Loucy (cell line): ENCODE measurements at regions not wholly inside any gene's neighbourhood (a gene's known extent, or its start where the extent isn't known, plus 50 kb on each side); places are given as distances from the start of the nearest gene placed in this dataset.

Source experiments
- CTCF ChIP-seq: fragments of 200-600 bp; sonication (generic); conservative IDR thresholded peaks from 2 replicates; pipeline ENCODE4 v1.5.1; 2014; ENCODE audit warnings: mild to moderate bottlenecking, antibody characterized with exemption, low read length
- EZH2phosphoT487 ChIP-seq: fragments of 200-600 bp; IDR thresholded peaks from 2 replicates; pipeline ENCODE4 v1.6.1; 2018; ENCODE audit warnings: antibody characterized with exemption, mild to moderate bottlenecking, moderate library complexity, borderline replicate concordance

GRCh38 chr13:87827479-87827878 is 156.3 kb downstream of the SLITRK5 start:
- TF ChIP-seq CTCF: no peak
- TF ChIP-seq EZH2phosphoT487: no peak
